SKM-1 (cell line): ENCODE measurements at regions not wholly inside any gene's neighbourhood (a gene's known extent, or its start where the extent isn't known, plus 50 kb on each side); places are given as distances from the start of the nearest gene placed in this dataset.
A peak's percentile ranks its signal among the peaks of the same experiment; 100 is the strongest.

ENCODE experiments used
- DNase-seq: peaks from one replicate; lab custom pipeline; 2025; ENCODE audit not compliant: unreplicated experiment; lab: John Stamatoyannopoulos, UW

- no peak for DNase-seq
Measured at GRCh38 chr9:99393993-99394392, 171.9 kb downstream of the SEC61B start.

GRCh38 chr9:99398241-99398640, 176.2 kb downstream of the SEC61B start:
- DNase-seq: no peak

GRCh38 chr9:99399474-99399873, 177.4 kb downstream of the SEC61B start:
- no peak for DNase-seq

- DNase-seq: no peak
Measured at GRCh38 chr9:99400184-99400731, 178.2 kb downstream of the SEC61B start.

- DNase-seq: no peak
Measured at GRCh38 chr9:99401680-99402504, 179.8 kb downstream of the SEC61B start.

DNA sequence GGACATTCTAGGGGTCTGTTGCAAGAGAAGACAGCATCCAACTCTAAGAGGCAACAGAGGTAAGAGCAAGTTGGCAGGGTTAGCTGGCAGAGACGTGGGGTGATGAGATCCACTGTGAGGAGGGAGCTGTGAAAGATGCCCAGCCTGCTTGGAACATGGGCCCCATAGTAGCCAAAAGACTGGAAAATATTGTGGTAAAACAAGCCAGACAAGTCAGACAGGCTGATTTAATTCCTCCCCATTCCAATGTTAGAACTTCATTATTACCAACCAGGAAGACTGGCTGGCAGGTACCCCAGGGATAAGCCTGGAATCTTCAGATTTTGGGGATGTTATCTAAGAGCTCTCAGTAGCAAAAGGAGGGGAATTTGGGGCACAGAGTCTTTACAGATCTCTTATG, 181.3 kb downstream of the SEC61B start:
- DNase-seq: no peak

GRCh38 chr9:99405359-99405758, 183.3 kb downstream of the SEC61B start:
- DNase-seq: no peak

DNA sequence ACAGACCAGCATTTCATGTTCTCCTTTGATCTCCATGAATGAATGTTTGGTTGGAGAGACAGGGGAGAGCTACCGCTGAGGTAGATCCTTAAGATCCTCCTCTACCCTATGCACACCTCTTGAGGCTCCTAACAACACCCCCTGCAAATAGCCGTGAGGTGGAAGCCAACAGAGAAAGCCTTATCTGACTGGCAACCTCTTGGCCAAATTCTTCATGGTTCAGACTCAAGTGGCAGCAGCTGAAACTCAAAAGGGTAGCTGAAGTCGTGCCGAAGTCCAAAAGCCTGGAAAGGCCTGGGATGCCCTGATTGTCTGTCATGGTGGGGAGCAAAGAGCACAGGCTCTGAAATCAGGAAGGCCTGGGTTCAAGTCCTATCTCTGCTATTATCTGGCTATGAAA, 184.9 kb downstream of the SEC61B start:
- DNase-seq: no peak

DNA sequence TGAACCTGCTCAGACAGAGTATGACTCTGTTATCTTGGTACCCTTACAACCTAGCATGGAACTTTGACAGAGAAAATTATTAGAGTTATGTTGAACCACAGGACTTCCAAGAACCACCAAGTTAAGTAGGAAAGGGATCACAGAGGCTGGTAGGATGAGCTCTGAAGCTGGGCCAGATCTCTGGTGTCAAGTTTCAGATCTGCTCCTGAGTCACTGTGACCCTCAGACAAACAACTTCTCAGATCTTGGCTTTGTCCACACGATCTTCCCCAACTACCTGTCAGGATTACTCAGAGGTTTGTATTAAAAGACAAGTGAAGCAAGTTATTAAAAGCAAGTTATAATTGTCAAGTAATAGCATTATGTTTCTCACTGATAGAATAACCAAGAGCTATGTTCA, 189.0 kb downstream of the SEC61B start:
- DNase-seq: no peak

DNA sequence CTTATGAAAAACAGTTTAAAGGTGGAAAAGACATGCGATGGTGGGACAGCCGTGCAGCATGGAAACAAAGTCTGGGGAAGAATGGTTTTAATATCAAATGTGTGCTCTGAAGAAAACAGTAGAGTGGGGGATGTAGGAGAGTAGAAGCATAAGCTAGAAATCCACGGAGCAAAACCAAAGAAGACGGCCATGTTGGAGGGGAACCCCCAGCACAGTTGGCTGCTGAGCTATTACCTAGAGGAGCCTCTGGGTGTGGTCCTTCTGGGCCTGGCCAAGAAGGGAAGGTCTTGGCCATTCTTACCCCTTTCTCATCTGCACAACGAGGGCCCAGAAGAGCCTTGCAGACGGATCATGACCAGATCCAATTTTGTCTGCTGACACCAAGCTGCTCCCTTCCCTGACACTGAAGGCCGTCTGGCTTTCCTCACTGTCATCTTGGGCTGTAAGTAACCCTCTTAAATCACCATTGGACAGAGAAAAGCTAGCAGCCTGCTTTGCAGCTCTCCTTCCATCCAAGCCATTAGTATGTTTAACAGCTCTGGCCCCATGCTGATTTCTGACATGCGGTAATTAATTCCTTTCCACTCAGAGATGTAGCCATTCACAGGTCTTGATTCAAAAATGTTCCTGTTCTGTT, 189.5 kb downstream of the SEC61B start:
- no peak for DNase-seq

GRCh38 chr9:99412606-99413005, 190.5 kb downstream of the SEC61B start:
- no peak for DNase-seq

DNA sequence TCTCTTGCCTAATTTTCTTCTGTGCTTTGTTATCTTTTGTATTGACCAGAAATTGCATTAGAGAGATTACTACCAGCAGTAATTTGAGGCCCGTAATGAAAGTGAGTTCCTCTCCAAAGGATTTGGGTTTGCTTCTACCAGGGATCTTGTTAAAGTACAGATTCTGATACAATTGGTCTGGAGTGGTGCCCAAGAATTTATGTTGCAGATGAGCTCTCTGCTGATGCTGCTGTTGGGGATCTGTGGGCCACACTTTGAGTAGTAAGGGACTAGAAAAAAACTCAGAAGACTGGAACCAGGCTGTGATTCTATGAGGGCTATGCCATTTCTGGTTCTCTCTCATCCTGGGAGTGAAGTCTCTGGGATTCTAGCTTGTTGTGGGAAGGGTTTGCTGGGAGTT, 192.2 kb downstream of the SEC61B start:
- DNase-seq: no peak

DNA sequence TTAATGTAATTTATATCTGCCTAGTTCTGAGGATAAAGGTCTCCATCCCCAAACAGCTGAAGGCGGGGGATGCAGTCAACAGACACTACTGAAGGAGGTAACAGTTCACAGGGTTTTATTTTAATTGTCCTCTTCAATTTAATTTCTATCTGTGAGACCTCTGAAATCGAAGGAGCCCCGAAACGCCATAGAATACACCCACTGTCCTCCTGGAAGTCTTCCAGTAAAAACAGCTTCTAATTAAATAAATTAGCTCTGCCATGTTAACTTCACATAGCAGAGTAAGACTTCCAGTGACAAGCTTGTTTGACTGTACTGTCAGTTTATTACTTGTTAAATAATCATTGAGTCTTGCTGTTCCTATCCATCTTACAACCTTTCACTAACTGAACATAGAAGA, 193.5 kb downstream of the SEC61B start:
- DNase-seq: no peak

DNA sequence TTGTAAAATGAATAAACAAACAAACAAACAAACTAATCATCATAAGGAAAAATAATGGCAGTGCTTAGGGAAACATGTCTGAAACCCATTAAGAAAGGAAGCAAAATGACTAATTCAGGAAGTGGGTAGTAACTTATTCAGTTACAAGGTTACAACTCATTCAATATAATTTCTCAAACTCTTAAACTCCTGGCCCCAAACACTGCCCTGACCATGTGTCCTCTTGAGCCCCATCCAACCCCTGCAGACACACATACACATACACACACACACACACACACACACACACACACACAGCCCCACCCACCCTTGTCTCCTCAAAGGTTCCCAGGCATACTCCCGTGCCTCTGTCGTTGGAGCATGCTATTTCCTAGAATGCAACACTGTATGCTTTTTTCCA, 193.9 kb downstream of the SEC61B start:
- DNase-seq: no peak

- DNase-seq: peak; percentile 0
Measured at GRCh38 chr9:99419070-99419469, 197.0 kb downstream of the SEC61B start.

GRCh38 chr9:99421369-99421768, 199.3 kb downstream of the SEC61B start:
- no peak for DNase-seq

DNA sequence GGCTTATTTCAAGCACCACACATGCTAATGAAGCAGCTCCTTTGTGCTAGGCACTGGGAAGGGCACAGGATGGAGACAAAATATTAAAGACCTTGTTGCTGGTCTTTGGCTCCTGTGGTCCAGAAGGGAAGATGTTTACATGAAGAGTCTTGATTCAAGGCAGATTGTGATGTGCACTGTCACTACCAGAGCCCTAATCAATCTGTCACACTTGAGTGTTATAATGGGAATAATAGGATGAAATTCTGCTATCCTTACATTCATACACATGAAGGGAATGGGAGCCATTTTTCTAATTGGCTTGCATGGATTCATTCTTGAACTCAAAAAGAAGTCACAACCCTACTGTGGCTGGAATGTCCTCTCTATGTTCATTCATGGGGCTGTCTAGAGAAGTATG, 203.0 kb downstream of the SEC61B start:
- no peak for DNase-seq

- DNase-seq: no peak
Measured at GRCh38 chr9:99425923-99426842, 204.1 kb downstream of the SEC61B start.

- DNase-seq: no peak
Measured at GRCh38 chr9:99427260-99427659, 205.2 kb downstream of the SEC61B start.

DNA sequence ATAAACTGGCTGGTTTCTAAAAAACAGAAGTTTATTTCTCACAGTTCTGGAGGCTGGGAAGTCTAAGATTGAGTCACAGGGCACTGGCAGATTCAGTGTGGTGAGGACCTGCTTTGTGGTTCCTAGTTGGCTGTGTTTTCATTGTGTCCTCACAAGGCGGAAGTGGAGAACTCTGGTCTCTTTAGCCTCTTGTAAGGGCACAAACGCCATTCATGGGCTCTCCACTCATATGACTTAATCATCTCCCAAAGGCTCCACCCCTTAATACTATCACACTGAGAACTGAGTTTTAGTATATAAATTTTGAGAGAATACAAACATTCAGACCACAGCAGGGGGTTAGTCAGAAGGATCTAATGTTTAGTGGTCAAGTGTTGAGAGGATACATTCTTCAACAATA, 208.2 kb downstream of the SEC61B start:
- peak; percentile 17 for DNase-seq

DNA sequence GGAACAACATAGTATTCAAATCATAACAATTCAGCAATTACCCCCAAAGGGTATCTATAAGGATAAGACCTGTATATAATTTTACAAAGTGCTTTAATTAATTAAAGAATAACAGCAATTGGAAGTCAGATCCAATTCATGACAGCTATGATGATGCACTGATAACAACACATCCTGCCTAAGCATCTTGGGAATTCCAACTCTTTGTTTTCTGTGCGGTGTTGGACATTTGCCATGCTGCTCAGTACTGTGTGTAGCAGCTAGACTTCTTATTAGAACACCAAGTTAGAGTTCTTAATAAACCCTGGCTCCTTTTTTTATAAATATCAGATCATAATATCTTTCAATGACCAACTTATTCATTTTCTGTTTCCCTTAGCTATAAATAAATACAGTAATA, 209.0 kb downstream of the SEC61B start:
- DNase-seq: no peak
